Kidney (tissue), 13 donors: ENCODE measurements at regions not wholly inside any gene's neighbourhood (a gene's known extent, or its start where the extent isn't known, plus 50 kb on each side); places are given as distances from the start of the nearest gene placed in this dataset.

Experiments
- DNase-seq, 5 donors: peaks; one replicate each; pipeline ENCODE4 v3.0.0-alpha.2; 2013 to 2020
- FAIRE-seq: peaks from 2 replicates; lab custom pipeline; 2012; peaks lifted over from hg19 to GRCh38; lab: Jason Lieb, UNC
- H3K27ac ChIP-seq, 2 donors: one replicate each; pipeline ENCODE4 v1.7.0; 2013; ENCODE audit warnings: low read depth in 2 of 2, low read length in 2 of 2, inconsistent platforms in 1 of 2
- H3K27me3 ChIP-seq: one replicate; pipeline ENCODE4 v1.7.1; 2013; ENCODE audit warnings: low read length, inconsistent platforms; ENCODE audit not compliant: control insufficient read depth, insufficient read depth
- H3K36me3 ChIP-seq, 3 donors: one replicate each; pipeline versions ENCODE4 v1.7.0 to v1.7.1; 2013; ENCODE audit warnings: low read length in 3 of 3, control low read depth in 1 of 3, inconsistent platforms in 1 of 3; ENCODE audit not compliant: insufficient read depth in 3 of 3, control insufficient read depth in 2 of 3
- H3K4me1 ChIP-seq, 3 donors: one replicate each; pipeline versions ENCODE4 v1.7.0 to v1.7.1; 2013; ENCODE audit warnings: low read length in 3 of 3, inconsistent platforms in 1 of 3, low read depth in 1 of 3; ENCODE audit not compliant: control insufficient read depth in 2 of 3, insufficient read depth in 2 of 3
- H3K4me3 ChIP-seq, 3 donors: one replicate each; pipeline versions ENCODE4 v1.7.0 to v1.8.1; 2013; ENCODE audit warnings: low read length in 3 of 3, control low read depth in 1 of 3, inconsistent platforms in 1 of 3
- H3K9ac ChIP-seq, 3 donors: one replicate each; pipeline versions ENCODE4 v1.7.0 to v1.7.1; 2013; ENCODE audit warnings: low read length in 3 of 3, control low read depth in 1 of 3, inconsistent platforms in 1 of 3
- H3K9me3 ChIP-seq, 3 donors: one replicate each; pipeline versions ENCODE4 v1.7.0 to v1.7.1; 2013; ENCODE audit warnings: low read length in 3 of 3, control low read depth in 1 of 3, inconsistent platforms in 1 of 3; ENCODE audit not compliant: control insufficient read depth in 2 of 3, insufficient read depth in 1 of 3
- CTCF ChIP-seq: IDR thresholded peaks from 3 replicates; pipeline ENCODE4 v1.5.1; 2012; ENCODE audit warnings: mild to moderate bottlenecking, moderate library complexity, borderline replicate concordance; ENCODE audit not compliant: insufficient read depth; ENCODE audit errors: extremely low read depth
- intact Hi-C: fragments of 100-400 bp; cut with DNase I; formaldehyde crosslinking; loops from one replicate; pipeline ENCODE4 v1.11.1; 2022
- donor health status: control.
- donor health status: control.
- donor health status: control.
- donor health status: control.
- donor health status: control.
- donor health status: DM: yes; HTN: yes; CAD: no.
- donor health status: Normal renal cell carcinoma (clear cell type).

- no peaks in the 10 kb centered on the region for H3K27me3 ChIP-seq
- no peak overlapping the region for H3K9ac ChIP-seq
- no peak for TF ChIP-seq CTCF
- intact Hi-C loops, result no loop called here
- no peaks in the 10 kb centered on the region for H3K4me1 ChIP-seq
- FAIRE-seq (no peak), DNase-seq (no peak)
- no peak overlapping the region for H3K27ac ChIP-seq
- no peaks in the 10 kb centered on the region for H3K36me3 ChIP-seq
- H3K4me3 ChIP-seq, result no peak overlapping the region
- H3K9me3 ChIP-seq, result no peaks in the 10 kb centered on the region
Observed at GRCh38 chr5:125283372-125283771, 536.9 kb upstream of the ZNF608 start.

- TF ChIP-seq CTCF, result no peak
- no peak for DNase-seq
- no peaks in the 10 kb centered on the region for H3K4me1 ChIP-seq
- no peak overlapping the region for H3K27ac ChIP-seq
- H3K9me3 ChIP-seq, result no peaks in the 10 kb centered on the region
- intact Hi-C loops, result no loop called here
- H3K9ac ChIP-seq, result no peak overlapping the region
- H3K27me3 ChIP-seq, result no peaks in the 10 kb centered on the region
- no peaks in the 10 kb centered on the region for H3K36me3 ChIP-seq
- no peak overlapping the region for H3K4me3 ChIP-seq
- FAIRE-seq, result no peak
Observed at GRCh38 chr5:125286271-125286670, 539.8 kb upstream of the ZNF608 start.

- TF ChIP-seq CTCF, result no peak
- DNase-seq, result no peak
- FAIRE-seq, result no peak
- intact Hi-C loops, result no loop called here
- H3K4me3 ChIP-seq, result no peak overlapping the region
- no peaks in the 10 kb centered on the region for H3K27me3 ChIP-seq
- H3K9me3 ChIP-seq, result no peaks in the 10 kb centered on the region
- H3K9ac ChIP-seq, result no peak overlapping the region
- no peaks in the 10 kb centered on the region for H3K36me3 ChIP-seq
- H3K4me1 ChIP-seq, result no peaks in the 10 kb centered on the region
- H3K27ac ChIP-seq, result no peak overlapping the region
Observed at GRCh38 chr5:125289606-125290005, 543.2 kb upstream of the ZNF608 start.

- H3K4me1 ChIP-seq, result no peaks in the 10 kb centered on the region
- H3K4me3 ChIP-seq, result no peak overlapping the region
- H3K27ac ChIP-seq, result no peak overlapping the region
- H3K27me3 ChIP-seq, result no peaks in the 10 kb centered on the region
- no peak for TF ChIP-seq CTCF
- H3K36me3 ChIP-seq, result no peaks in the 10 kb centered on the region
- H3K9me3 ChIP-seq, result no peaks in the 10 kb centered on the region
- no peak for DNase-seq
- intact Hi-C loops, result no loop called here
- H3K9ac ChIP-seq, result no peak overlapping the region
- FAIRE-seq, result no peak
Observed at GRCh38 chr5:125290935-125291334, 544.5 kb upstream of the ZNF608 start.
